ENCODE measurements at regions not wholly inside any gene's neighbourhood (a gene's known extent, or its start where the extent isn't known, plus 50 kb on each side); places are given as distances from the start of the nearest gene placed in this dataset.

DNA sequence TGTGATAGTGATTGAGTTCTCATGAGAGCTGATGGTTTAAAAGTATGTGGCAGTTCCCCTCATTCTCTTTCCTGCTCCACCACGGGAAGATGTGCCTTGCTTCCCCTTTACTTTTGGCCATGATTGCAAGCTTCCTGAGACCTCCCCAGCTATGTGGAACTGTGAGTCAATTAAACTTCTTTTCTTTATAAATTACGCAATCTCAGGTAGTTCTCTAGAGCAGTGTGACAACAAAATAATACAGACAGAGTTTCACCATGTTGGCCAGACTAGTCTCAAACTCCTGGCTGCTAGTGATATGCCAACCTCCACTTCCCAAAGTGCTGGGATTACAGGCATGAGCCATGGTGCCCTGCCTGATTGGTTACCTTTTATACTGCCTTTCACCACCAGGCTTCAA lies 755.2 kb downstream of the METTL15 start:
- H3K9me3 ChIP-seq (ENCODE audit: control extremely low read depth in 1 of 3, control insufficient read depth in 2 of 3, insufficient read depth in 1 of 3, low read length in 2 of 3) = peaks cover 0 to 2% (median 0%) of the 10 kb centered on the region in 3 donors
- POLR2A ChIA-PET = no interaction called here

GRCh38 chr11:28860893-28861292 lies 752.7 kb downstream of the METTL15 start:
- H3K27me3 Mint-ChIP-seq = no peaks in the 10 kb centered on the region
- intact Hi-C loops (cut with micrococcal nuclease) = no loop called here
- no peak for TF ChIP-seq EZH2 (IDR thresholded peaks at IDR 0.05; ENCODE audit: borderline replicate concordance, insufficient read depth, low read depth, low read length, poor library complexity, severe bottlenecking)
- no peak for TF ChIP-seq CTCF (IDR thresholded peaks at IDR 0.05)
- no peaks in the 10 kb centered on the region for H3K4me1 Mint-ChIP-seq
- Histone ChIP-seq H3K4me1 (ENCODE audit: control insufficient read depth in 2 of 2, insufficient read depth in 2 of 2, low read length in 2 of 2) (no peaks in the 10 kb centered on the region), H4K20me1 (ENCODE audit: control insufficient read depth, insufficient read depth, low read length, poor library complexity, severe bottlenecking) (no peaks in the 10 kb centered on the region), H3K9me3 (ENCODE audit: control extremely low read depth in 1 of 3, control insufficient read depth in 2 of 3, insufficient read depth in 1 of 3, low read length in 2 of 3) (peaks cover 0 to 8% (median 8%) of the 10 kb centered on the region in 3 donors), H3K4me3 (ENCODE audit: control extremely low read depth in 1 of 5, extremely low read depth in 1 of 5, insufficient read depth in 1 of 5, low read depth in 2 of 5, low read length in 4 of 5) (no peak overlapping the region), H3K79me2 (ENCODE audit: control insufficient read depth, insufficient read depth, low read length) (no peaks in the 10 kb centered on the region), H2AFZ (ENCODE audit: insufficient read depth, low read depth, low read length, poor library complexity, severe bottlenecking) (no peak overlapping the region), H3K27me3 (replicated peaks in 1 of 4; ENCODE audit: control extremely low read depth in 1 of 4, control insufficient read depth in 3 of 4, insufficient read depth in 4 of 4, low read length in 3 of 4) (no peaks in the 10 kb centered on the region), H3K36me3 (replicated peaks in 1 of 2; ENCODE audit: control extremely low read depth in 1 of 2, control insufficient read depth in 1 of 2, extremely low read depth in 1 of 2, insufficient read depth in 2 of 2, low read length in 1 of 2) (no peaks in the 10 kb centered on the region), H3K9ac (ENCODE audit: low read length) (no peak overlapping the region), H3K4me2 (replicated peaks; ENCODE audit: low read depth, low read length, poor library complexity, severe bottlenecking) (no peak overlapping the region), H3K27ac (ENCODE audit: low read length in 2 of 2) (no peak overlapping the region)
- no peak overlapping the region for H3K4me3 Mint-ChIP-seq
- ATAC-seq (ENCODE audit: low read depth) (no peak), DNase-seq (no peak)
- ChIA-PET POLR2A (no interaction called here), CTCF (no interaction called here)
- WGBS (ENCODE audit: insufficient coverage) = no CpG with 5 or more reads among the region's 2 CpGs
- H3K27ac Mint-ChIP-seq = no peak overlapping the region
- H3K9me3 Mint-ChIP-seq (ENCODE audit: insufficient read depth) = peaks cover 8% of the 10 kb centered on the region

More for the DNA sequence above, 755.2 kb downstream of the METTL15 start:
- Histone ChIP-seq H3K27ac (ENCODE audit: low read length in 2 of 2) (no peak overlapping the region), H3K27me3 (replicated peaks in 1 of 4; ENCODE audit: control extremely low read depth in 1 of 4, control insufficient read depth in 3 of 4, insufficient read depth in 4 of 4, low read length in 3 of 4) (no peaks in the 10 kb centered on the region), H3K36me3 (replicated peaks in 1 of 2; ENCODE audit: control extremely low read depth in 1 of 2, control insufficient read depth in 1 of 2, extremely low read depth in 1 of 2, insufficient read depth in 2 of 2, low read length in 1 of 2) (no peaks in the 10 kb centered on the region), H3K9ac (ENCODE audit: low read length) (no peak overlapping the region), H3K4me1 (ENCODE audit: control insufficient read depth in 2 of 2, insufficient read depth in 2 of 2, low read length in 2 of 2) (no peaks in the 10 kb centered on the region), H4K20me1 (ENCODE audit: control insufficient read depth, insufficient read depth, low read length, poor library complexity, severe bottlenecking) (no peaks in the 10 kb centered on the region), H3K4me2 (replicated peaks; ENCODE audit: low read depth, low read length, poor library complexity, severe bottlenecking) (no peak overlapping the region), H2AFZ (ENCODE audit: insufficient read depth, low read depth, low read length, poor library complexity, severe bottlenecking) (no peak overlapping the region), H3K4me3 (ENCODE audit: control extremely low read depth in 1 of 5, extremely low read depth in 1 of 5, insufficient read depth in 1 of 5, low read depth in 2 of 5, low read length in 4 of 5) (no peak overlapping the region), H3K79me2 (ENCODE audit: control insufficient read depth, insufficient read depth, low read length) (no peaks in the 10 kb centered on the region)
- TF ChIP-seq EZH2 (IDR thresholded peaks at IDR 0.05; ENCODE audit: borderline replicate concordance, insufficient read depth, low read depth, low read length, poor library complexity, severe bottlenecking) (no peak), CTCF (IDR thresholded peaks at IDR 0.05) (no peak)
- H3K9me3 Mint-ChIP-seq (ENCODE audit: insufficient read depth) = peaks cover 6% of the 10 kb centered on the region
- intact Hi-C loops (cut with micrococcal nuclease) = no loop called here
- WGBS (ENCODE audit: insufficient coverage) = 60% methylated on average over 1 of the region's 2 CpGs
- no peak overlapping the region for H3K4me3 Mint-ChIP-seq
- H3K4me1 Mint-ChIP-seq = no peaks in the 10 kb centered on the region
- ATAC-seq (ENCODE audit: low read depth) = no peak
- CTCF ChIA-PET = no interaction called here
- H3K27ac Mint-ChIP-seq = no peak overlapping the region
- no peak for DNase-seq
- H3K27me3 Mint-ChIP-seq = no peaks in the 10 kb centered on the region

All from B cell (primary cell).